Mucosa of descending colon (tissue), 3 donors: ENCODE measurements at regions not wholly inside any gene's neighbourhood (a gene's known extent, or its start where the extent isn't known, plus 50 kb on each side); places are given as distances from the start of the nearest gene placed in this dataset.

Experiments used
- ATAC-seq: fragments of 200-7000 bp; cut with Tn5 transposase; one replicate; pipeline ENCODE4 v1.9.1; 2020; ENCODE audit warnings: mild to moderate bottlenecking, moderate library complexity
- DNase-seq, 3 donors: peaks; one replicate each; pipeline ENCODE4 v3.0.0-alpha.2; 2020
- H3K36me3 ChIP-seq: fragments of 200-600 bp; one replicate; pipeline ENCODE4 v1.8.0; 2021; ENCODE audit warnings: low read depth, mild to moderate bottlenecking
- H3K4me1 ChIP-seq: fragments of 200-600 bp; one replicate; pipeline ENCODE4 v1.8.0; 2021; ENCODE audit warnings: low read depth, mild to moderate bottlenecking
- H3K4me3 ChIP-seq: fragments of 200-600 bp; one replicate; pipeline ENCODE4 v1.8.0; 2021; ENCODE audit warnings: mild to moderate bottlenecking
- H3K9me3 ChIP-seq: fragments of 200-600 bp; one replicate; pipeline ENCODE4 v1.8.0; 2021; ENCODE audit warnings: mild to moderate bottlenecking
- intact Hi-C, 2 donors: fragments of 100-400 bp; cut with DNase I in 1 of 2; cut with micrococcal nuclease in 1 of 2; formaldehyde crosslinking; loops; one replicate each; pipeline versions ENCODE4 v1.11.0 to v1.11.1; 2022; cut with DNase I, micrococcal nuclease
- TF ChIP-seq, protein P1 (sequence below): fragments of 200-600 bp; IDR thresholded peaks from one replicate; pipeline ENCODE4 v1.8.0; 2022; ENCODE audit warnings: antibody characterized with exemption, mild to moderate bottlenecking
- donor health status: DM: no; HTN: no; CAD: no; lungs with moderate emphysema.
- donor health status: DM: no; HTN: no; CAD: no.
- donor health status: DM: no; HTN: yes; CAD: no.

DNA sequence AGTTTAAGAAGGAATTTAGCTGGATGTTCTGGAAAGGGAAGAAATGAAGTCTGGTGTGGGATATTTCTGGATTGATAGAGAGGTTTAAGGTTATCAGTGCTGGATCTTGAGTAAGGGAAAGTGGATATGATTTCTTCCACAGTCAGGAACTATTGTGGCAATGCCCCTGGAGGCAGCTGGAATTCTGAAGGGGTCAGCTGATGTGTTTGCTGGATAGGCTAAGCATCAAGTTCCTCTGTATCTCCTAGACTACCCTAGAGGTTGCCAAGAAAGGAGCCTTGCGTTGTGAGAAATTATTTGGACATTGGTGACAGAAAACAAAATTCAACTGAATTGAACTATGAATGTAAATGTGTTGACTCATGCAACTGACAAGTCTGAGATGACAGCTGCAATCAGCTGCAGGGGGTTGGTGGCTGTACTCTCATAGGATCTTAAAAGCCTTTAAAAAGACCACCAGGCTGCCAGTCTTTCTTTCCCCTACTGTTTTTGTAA, 244.4 kb downstream of the ATXN7L3B start:
- no peak for DNase-seq
- H3K4me1 ChIP-seq = no peaks in the 10 kb centered on the region
- intact Hi-C loops = no loop called here
- H3K9me3 ChIP-seq = no peaks in the 10 kb centered on the region
- no peaks in the 10 kb centered on the region for H3K36me3 ChIP-seq
- H3K4me3 ChIP-seq = no peak overlapping the region
- ATAC-seq = no peak
- TF ChIP-seq, protein P1, sequence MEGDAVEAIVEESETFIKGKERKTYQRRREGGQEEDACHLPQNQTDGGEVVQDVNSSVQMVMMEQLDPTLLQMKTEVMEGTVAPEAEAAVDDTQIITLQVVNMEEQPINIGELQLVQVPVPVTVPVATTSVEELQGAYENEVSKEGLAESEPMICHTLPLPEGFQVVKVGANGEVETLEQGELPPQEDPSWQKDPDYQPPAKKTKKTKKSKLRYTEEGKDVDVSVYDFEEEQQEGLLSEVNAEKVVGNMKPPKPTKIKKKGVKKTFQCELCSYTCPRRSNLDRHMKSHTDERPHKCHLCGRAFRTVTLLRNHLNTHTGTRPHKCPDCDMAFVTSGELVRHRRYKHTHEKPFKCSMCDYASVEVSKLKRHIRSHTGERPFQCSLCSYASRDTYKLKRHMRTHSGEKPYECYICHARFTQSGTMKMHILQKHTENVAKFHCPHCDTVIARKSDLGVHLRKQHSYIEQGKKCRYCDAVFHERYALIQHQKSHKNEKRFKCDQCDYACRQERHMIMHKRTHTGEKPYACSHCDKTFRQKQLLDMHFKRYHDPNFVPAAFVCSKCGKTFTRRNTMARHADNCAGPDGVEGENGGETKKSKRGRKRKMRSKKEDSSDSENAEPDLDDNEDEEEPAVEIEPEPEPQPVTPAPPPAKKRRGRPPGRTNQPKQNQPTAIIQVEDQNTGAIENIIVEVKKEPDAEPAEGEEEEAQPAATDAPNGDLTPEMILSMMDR = no peak

DNA sequence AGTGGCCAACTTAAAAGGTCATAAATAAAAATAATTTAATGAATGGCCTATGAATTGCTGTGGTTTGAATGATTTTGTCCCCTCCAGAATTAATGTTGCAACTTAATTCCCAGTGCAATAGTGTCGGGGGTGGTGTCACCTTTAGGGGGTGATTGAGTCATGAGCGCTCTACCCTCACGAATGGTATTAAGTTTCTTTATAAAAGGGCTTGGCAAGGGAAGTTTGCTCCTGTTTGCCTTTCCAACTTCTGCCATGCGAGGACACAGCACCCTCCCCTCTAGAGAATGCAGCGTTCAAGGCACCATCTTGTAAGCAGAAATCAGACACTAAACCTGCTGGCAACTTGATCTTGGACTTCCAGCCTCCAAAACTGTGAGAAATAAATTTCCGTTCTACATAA, 253.3 kb downstream of the ATXN7L3B start:
- H3K9me3 ChIP-seq = no peaks in the 10 kb centered on the region
- H3K4me1 ChIP-seq = no peaks in the 10 kb centered on the region
- intact Hi-C loops = no loop called here
- no peak for ATAC-seq
- no peak for DNase-seq
- no peak overlapping the region for H3K4me3 ChIP-seq
- TF ChIP-seq, protein P1 = no peak
- no peaks in the 10 kb centered on the region for H3K36me3 ChIP-seq

DNA sequence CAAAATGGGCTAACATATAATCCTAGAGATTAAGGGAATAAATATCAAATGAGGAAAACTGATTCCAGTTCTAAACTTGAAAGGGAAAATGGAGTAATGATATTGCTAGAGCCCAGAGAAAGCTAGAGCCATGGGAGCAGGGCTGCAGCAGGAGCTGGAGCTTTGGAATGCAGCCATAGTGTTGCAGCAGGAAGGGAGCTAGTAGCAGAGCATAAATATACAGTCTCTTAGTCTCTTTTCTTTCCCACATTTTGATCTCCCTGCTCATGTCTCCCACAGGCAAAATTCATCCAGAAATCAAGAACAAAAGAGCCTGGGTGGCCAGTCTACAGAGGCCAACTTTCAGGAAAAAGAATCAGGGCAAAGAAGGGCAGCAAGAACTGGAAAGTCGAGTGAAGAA, 253.7 kb downstream of the ATXN7L3B start:
- Histone ChIP-seq H3K4me3 (no peak overlapping the region), H3K4me1 (no peaks in the 10 kb centered on the region), H3K9me3 (no peaks in the 10 kb centered on the region), H3K36me3 (no peaks in the 10 kb centered on the region)
- ATAC-seq (no peak), DNase-seq (no peak)
- TF ChIP-seq, protein P1 = no peak
- intact Hi-C loops = no loop called here

DNA sequence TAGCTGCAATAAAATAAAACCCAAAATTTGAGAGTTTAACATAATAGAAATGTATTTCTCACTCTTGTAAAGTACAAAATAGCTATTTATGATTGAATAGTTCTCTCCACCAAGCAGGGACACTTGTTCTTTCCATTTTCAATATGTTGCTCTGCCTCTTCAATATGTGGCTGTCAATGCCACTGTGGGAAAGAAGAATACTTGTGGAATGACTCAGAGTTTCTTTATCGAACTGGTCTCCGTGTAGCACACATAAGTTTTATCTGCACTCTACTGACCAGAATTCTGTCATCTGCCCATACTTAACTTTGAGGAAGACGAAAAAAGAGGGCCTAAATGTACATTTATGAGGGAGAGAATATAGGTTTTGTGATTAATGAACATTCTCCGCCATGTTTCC, 256.9 kb downstream of the ATXN7L3B start:
- DNase-seq = no peak
- TF ChIP-seq, protein P1 = no peak
- Histone ChIP-seq H3K36me3 (no peaks in the 10 kb centered on the region), H3K9me3 (no peaks in the 10 kb centered on the region), H3K4me3 (no peak overlapping the region), H3K4me1 (no peaks in the 10 kb centered on the region)
- no peak for ATAC-seq
- intact Hi-C loops = no loop called here

DNA sequence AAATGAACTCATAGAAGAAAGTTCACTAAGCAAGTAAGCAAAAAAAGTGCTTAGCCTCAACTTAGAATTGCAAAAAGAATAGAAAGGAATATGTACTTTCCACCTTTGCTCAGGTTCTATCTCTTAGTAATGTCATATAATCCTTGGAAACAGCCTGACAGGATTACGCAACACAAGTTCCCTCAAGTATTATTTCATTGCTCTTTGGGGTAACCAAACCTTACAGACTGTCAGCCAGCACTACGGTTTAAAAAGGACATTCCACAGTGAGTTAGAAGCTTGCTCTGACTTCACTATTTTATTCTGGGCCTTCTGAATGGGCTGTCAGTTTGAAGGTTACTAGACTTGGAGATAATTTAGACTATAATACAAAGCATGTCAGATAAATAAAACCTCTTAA, 264.0 kb downstream of the ATXN7L3B start:
- Histone ChIP-seq H3K4me3 (no peak overlapping the region), H3K9me3 (no peaks in the 10 kb centered on the region), H3K4me1 (no peaks in the 10 kb centered on the region), H3K36me3 (no peaks in the 10 kb centered on the region)
- no peak for ATAC-seq
- intact Hi-C loops = no loop called here
- TF ChIP-seq, protein P1 = no peak
- DNase-seq = no peak
